IPS-18c (cell line): ENCODE measurements at regions not wholly inside any gene's neighbourhood (a gene's known extent, or its start where the extent isn't known, plus 50 kb on each side); places are given as distances from the start of the nearest gene placed in this dataset.
"Not testable (repeated sequence)": the region's sequence is repeated elsewhere in the genome, so short reads cannot be mapped to it uniquely, and the experiment has no call there.

Experiments
- H3K4me3 ChIP-seq: 2 replicates; pipeline ENCODE4 v1.7.0; 2013; ENCODE audit warnings: low read depth, mild to moderate bottlenecking, low read length, moderate library complexity; ENCODE audit not compliant: insufficient read depth
- H3K9me3 ChIP-seq: one replicate; pipeline ENCODE4 v1.6.1; 2013; ENCODE audit warnings: mild to moderate bottlenecking, low read length, moderate library complexity; ENCODE audit not compliant: control insufficient read depth, insufficient read depth

DNA sequence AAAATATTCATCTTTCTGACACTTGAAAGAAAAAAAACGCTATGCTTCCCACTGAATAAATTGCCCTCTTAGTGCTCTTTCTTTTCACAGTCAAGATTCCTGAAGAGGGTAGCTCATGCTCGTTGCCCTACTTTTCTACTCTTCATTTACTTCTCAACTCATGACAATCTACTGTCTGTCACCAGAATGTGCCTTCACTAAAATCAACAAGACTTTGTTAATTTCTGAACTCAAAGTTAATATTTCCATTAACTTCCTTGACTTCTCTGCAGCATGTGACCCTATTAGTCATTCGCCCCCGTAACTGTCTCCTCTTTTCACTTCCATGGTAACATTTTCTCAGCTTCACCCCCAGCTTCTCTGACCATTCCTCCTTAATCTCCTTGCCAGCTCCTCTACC lies 98.9 kb upstream of the MAPRE2 start:
- H3K4me3 ChIP-seq = no peak overlapping the region
- H3K9me3 ChIP-seq = no peaks in the 10 kb centered on the region

DNA sequence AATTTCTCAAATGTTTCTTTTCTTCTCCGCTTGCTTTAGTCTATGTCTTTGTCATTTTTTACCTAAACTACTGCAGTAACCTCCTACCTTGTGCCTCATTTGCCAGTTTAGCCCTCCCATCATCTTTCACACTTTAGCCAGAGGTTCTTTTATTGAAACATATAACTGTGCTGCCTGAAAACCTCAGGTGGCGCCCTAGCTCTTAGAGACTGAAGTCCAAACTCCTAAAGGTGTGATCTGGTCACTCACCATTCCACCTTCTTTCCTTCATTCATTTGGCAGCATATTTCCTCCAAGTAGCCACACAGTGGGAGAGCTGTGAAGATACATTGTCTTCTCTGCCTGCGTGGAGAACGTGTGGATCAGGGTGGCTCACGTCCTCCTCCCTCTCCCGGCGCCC lies 98.2 kb upstream of the MAPRE2 start:
- no peaks in the 10 kb centered on the region for H3K9me3 ChIP-seq
- no peak overlapping the region for H3K4me3 ChIP-seq

DNA sequence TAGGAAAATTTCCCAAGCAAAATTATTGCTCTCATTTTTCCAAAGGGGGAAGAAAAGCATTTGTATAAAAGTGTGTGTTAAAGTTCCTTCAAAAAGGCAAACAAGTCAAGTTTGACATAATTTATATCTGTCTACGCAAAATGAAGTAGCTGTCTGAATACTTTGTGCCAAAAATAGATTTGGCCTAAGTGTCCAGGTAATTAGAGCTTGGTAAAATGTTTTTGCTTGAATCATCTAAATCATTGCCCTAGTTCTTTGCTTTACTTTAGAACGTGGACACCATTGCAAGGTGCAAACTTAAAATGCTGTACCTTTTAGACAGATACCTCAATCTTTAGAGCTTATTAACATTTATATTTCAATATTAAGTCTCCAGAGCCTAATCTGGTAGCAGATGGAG lies 97.6 kb upstream of the MAPRE2 start:
- no peaks in the 10 kb centered on the region for H3K9me3 ChIP-seq

GRCh38 chr18:34947711-34948125 lies 93.5 kb upstream of the MAPRE2 start:
- H3K9me3 ChIP-seq = no peaks in the 10 kb centered on the region
- H3K4me3 ChIP-seq = no peak overlapping the region

More for the DNA sequence above, 97.6 kb upstream of the MAPRE2 start:
- no peak overlapping the region for H3K4me3 ChIP-seq

GRCh38 chr18:34951625-34952379 lies 89.4 kb upstream of the MAPRE2 start:
- no peak overlapping the region for H3K4me3 ChIP-seq

GRCh38 chr18:34953212-34953611 lies 88.0 kb upstream of the MAPRE2 start:
- no peak overlapping the region for H3K4me3 ChIP-seq
- no peaks in the 10 kb centered on the region for H3K9me3 ChIP-seq

More at GRCh38 chr18:34951625-34952379, 89.4 kb upstream of the MAPRE2 start:
- H3K9me3 ChIP-seq = no peaks in the 10 kb centered on the region

DNA sequence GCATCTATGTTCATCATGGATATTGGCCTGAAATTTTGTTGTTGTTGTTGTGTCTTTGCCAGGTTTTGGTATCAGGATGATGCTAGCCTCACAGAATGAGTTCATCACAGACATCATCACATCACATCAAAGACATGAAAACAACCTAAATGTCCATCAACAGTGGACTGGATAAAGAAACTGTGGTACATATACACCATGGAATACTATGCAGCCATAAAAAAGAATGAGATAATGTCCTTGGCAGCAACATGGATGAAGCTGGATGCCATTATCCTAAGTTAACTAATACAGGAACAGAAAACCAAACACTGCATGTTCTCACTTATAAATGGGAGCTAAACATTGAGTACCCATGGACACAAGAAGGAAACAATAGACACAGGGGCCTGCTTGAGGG lies 85.7 kb upstream of the MAPRE2 start:
- H3K9me3 ChIP-seq = not testable (repeated sequence)

GRCh38 chr18:34956663-34957062 lies 84.5 kb upstream of the MAPRE2 start:
- no peaks in the 10 kb centered on the region for H3K9me3 ChIP-seq
- no peak overlapping the region for H3K4me3 ChIP-seq

More for the DNA sequence above, 85.7 kb upstream of the MAPRE2 start:
- H3K4me3 ChIP-seq = not testable (repeated sequence)

DNA sequence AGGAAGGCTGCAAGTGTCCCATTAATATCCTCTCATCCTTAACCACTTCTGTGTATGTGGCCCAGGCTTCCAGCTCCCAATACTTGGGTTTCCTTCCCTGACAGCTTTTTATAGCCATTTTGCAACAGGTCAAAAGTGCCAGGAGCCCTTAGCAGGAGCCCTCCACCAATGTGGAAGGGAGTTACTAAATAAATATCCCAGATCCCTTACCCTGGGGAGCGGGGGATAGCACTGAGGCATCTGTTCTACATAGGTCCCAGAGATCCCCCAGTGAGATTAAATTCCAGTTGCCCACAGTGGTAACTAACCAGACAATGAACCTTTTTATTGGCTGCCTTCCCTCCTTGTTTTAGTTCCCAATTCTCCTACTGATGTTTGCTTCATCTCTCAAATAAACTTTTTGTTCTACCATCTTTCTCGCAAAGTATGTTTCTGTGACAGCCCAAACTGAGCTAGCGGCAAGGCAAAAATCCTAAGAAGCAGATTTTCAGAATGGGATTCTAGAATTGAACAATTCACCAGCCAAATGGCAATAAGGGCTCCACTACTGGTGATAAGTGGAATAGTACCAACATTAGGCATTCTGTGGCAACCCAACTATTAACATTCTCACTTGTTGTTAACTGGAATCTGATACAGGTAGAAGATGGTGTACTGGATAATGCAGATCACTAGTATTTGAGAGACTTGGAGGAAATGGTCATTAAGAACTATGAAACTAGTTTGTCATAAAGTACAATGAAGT lies 83.9 kb upstream of the MAPRE2 start:
- no peaks in the 10 kb centered on the region for H3K9me3 ChIP-seq
- H3K4me3 ChIP-seq = no peak overlapping the region

- no peaks in the 10 kb centered on the region for H3K9me3 ChIP-seq
- H3K4me3 ChIP-seq = no peak overlapping the region
Measured at GRCh38 chr18:34957864-34958259, 83.4 kb upstream of the MAPRE2 start.

GRCh38 chr18:34959211-34959829 lies 81.9 kb upstream of the MAPRE2 start:
- H3K4me3 ChIP-seq = no peak overlapping the region
- no peaks in the 10 kb centered on the region for H3K9me3 ChIP-seq

DNA sequence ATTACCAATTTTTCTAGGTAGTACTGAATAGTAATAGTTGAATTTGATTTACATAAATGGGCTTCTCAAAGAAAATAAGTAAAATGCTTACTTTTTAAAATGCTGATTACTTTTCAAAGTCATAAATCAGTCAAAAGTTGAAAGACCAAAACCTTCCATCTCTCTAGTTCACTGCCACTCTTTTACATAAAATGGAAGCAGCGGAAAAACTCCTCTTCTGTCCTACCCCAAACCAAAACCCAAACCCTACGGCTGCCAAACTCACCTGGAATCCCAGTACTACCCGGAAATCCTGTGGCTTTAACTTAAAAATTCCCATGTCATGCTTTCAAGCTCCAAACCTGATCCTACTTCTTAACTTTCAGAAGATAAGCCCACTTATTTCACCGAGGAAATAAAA lies 81.2 kb upstream of the MAPRE2 start:
- H3K9me3 ChIP-seq = no peaks in the 10 kb centered on the region
- H3K4me3 ChIP-seq = no peak overlapping the region

- no peak overlapping the region for H3K4me3 ChIP-seq
- no peaks in the 10 kb centered on the region for H3K9me3 ChIP-seq
Measured at GRCh38 chr18:34965108-34965507, 76.1 kb upstream of the MAPRE2 start.

- H3K9me3 ChIP-seq = no peaks in the 10 kb centered on the region
- H3K4me3 ChIP-seq = no peak overlapping the region
Measured at GRCh38 chr18:34965566-34965965, 75.6 kb upstream of the MAPRE2 start.

GRCh38 chr18:34970106-34970505 lies 71.1 kb upstream of the MAPRE2 start:
- H3K9me3 ChIP-seq = no peaks in the 10 kb centered on the region

GRCh38 chr18:34971313-34971712 lies 69.9 kb upstream of the MAPRE2 start:
- H3K4me3 ChIP-seq = no peak overlapping the region
- no peaks in the 10 kb centered on the region for H3K9me3 ChIP-seq

More at GRCh38 chr18:34970106-34970505, 71.1 kb upstream of the MAPRE2 start:
- no peak overlapping the region for H3K4me3 ChIP-seq

DNA sequence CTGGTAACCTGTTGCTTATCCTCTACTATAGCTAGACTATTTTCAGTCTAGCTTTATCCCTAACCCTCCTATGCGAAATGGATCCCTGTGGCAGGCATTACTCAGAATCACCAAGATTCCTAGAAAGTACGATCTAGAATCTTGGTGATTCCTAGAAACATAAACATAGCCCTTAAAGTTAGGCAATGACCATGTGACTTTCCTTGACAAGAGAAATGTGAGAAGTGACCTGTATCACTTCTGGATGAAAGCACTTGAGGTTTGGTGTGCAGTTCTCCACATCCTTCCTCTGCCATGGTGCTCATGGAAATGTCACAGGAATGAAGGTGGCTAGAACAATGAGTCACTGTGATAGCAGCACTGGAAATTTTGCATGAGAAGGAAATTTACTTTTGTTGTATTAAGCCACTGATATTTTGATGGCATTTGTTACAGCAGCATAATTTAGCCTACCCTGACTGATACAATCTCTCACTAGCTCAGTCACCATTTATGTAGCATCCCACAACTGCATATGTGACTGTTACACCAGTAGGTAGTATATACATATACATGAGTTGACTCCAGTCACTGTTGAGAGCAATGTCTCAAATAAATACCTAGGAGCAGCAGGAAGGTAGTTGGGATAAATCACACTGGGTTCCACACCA lies 68.3 kb upstream of the MAPRE2 start:
- H3K4me3 ChIP-seq = no peak overlapping the region
- no peaks in the 10 kb centered on the region for H3K9me3 ChIP-seq
